IPS-18a (cell line): ENCODE measurements at regions not wholly inside any gene's neighbourhood (a gene's known extent, or its start where the extent isn't known, plus 50 kb on each side); places are given as distances from the start of the nearest gene placed in this dataset.
"Not testable (repeated sequence)": the region's sequence is repeated elsewhere in the genome, so short reads cannot be mapped to it uniquely, and the experiment has no call there.

ENCODE experiments used
- H3K27ac ChIP-seq: one replicate; pipeline ENCODE4 v1.5.1; 2013; ENCODE audit warnings: low read length
- H3K27me3 ChIP-seq: one replicate; pipeline ENCODE4 v1.6.1; 2013; ENCODE audit warnings: mild to moderate bottlenecking, low read length; ENCODE audit not compliant: control insufficient read depth, insufficient read depth
- H3K36me3 ChIP-seq: one replicate; pipeline ENCODE4 v1.6.1; 2013; ENCODE audit warnings: low read depth, low read length; ENCODE audit not compliant: control insufficient read depth
- H3K4me1 ChIP-seq: one replicate; pipeline ENCODE4 v1.6.1; 2013; ENCODE audit warnings: low read depth, low read length; ENCODE audit not compliant: control insufficient read depth
- H3K4me3 ChIP-seq: one replicate; pipeline ENCODE4 v1.5.1; 2013; ENCODE audit warnings: low read length
- H3K9ac ChIP-seq: one replicate; pipeline ENCODE4 v1.6.1; 2013; ENCODE audit warnings: mild to moderate bottlenecking, low read length, moderate library complexity
- H3K9me3 ChIP-seq: one replicate; pipeline ENCODE4 v1.6.1; 2013; ENCODE audit warnings: low read depth, low read length; ENCODE audit not compliant: control insufficient read depth

GRCh38 chr14:104305511-104306449 is 167.4 kb downstream of the KIF26A start:
- Histone ChIP-seq H3K4me1 (no peaks in the 10 kb centered on the region), H3K36me3 (no peaks in the 10 kb centered on the region), H3K4me3 (no peak overlapping the region), H3K27me3 (no peaks in the 10 kb centered on the region), H3K9ac (no peak overlapping the region), H3K27ac (no peak overlapping the region), H3K9me3 (no peaks in the 10 kb centered on the region)

DNA sequence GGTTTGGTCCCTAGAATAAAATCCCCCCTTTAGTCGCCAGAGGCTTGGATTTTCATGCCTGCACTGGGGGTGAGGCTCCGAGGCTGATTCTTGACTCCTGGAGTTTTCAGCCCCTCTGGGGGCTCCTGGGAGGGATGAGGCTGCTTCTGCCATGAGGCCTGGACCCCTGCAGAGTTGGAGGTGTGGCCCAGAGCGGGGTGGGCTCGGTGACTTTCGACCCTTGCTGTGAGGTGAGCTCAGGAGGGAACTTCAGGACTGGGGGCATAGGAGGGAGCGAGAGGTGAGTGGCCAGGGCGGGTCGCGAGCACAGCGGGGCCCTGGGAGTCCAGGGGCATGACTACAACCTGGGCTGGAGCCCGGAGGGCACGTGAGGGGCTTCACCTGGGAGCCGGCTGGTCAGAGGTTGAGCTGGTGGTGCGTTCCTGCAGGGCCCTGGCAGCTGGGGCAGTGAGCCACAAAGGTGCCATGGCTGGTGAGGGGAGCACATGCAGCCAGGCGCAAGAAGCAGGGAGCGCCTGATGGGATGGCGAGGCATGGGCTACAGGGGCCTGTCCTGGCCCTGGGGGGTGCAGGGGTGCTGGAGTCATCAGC is 168.2 kb downstream of the KIF26A start:
- Histone ChIP-seq H3K9ac (no peak overlapping the region), H3K27me3 (no peaks in the 10 kb centered on the region), H3K4me3 (no peak overlapping the region), H3K36me3 (no peaks in the 10 kb centered on the region), H3K4me1 (no peaks in the 10 kb centered on the region), H3K27ac (no peak overlapping the region), H3K9me3 (no peaks in the 10 kb centered on the region)

GRCh38 chr14:104307246-104307626 is 168.8 kb downstream of the KIF26A start:
- Histone ChIP-seq H3K27me3 (no peaks in the 10 kb centered on the region), H3K9me3 (no peaks in the 10 kb centered on the region), H3K4me3 (no peak overlapping the region), H3K36me3 (no peaks in the 10 kb centered on the region), H3K27ac (no peak overlapping the region), H3K4me1 (no peaks in the 10 kb centered on the region), H3K9ac (no peak overlapping the region)

- H3K9me3 ChIP-seq = no peaks in the 10 kb centered on the region
- no peak overlapping the region for H3K9ac ChIP-seq
- no peak overlapping the region for H3K27ac ChIP-seq
- no peaks in the 10 kb centered on the region for H3K4me1 ChIP-seq
- H3K36me3 ChIP-seq = no peaks in the 10 kb centered on the region
- no peak overlapping the region for H3K4me3 ChIP-seq
- no peaks in the 10 kb centered on the region for H3K27me3 ChIP-seq
Observed at GRCh38 chr14:104307627-104308401, 169.4 kb downstream of the KIF26A start.

- not testable (repeated sequence) for H3K27me3 ChIP-seq, H3K9me3 ChIP-seq, H3K9ac ChIP-seq, H3K27ac ChIP-seq, H3K4me3 ChIP-seq, H3K36me3 ChIP-seq, H3K4me1 ChIP-seq
Observed at GRCh38 chr14:104308534-104308933, 170.1 kb downstream of the KIF26A start.

- H3K27ac ChIP-seq = no peak overlapping the region
- H3K4me3 ChIP-seq = no peak overlapping the region
- H3K27me3 ChIP-seq = no peaks in the 10 kb centered on the region
- no peaks in the 10 kb centered on the region for H3K9me3 ChIP-seq
- no peak overlapping the region for H3K9ac ChIP-seq
- no peaks in the 10 kb centered on the region for H3K36me3 ChIP-seq
- no peaks in the 10 kb centered on the region for H3K4me1 ChIP-seq
Observed at GRCh38 chr14:104309657-104310369, 171.4 kb downstream of the KIF26A start.

DNA sequence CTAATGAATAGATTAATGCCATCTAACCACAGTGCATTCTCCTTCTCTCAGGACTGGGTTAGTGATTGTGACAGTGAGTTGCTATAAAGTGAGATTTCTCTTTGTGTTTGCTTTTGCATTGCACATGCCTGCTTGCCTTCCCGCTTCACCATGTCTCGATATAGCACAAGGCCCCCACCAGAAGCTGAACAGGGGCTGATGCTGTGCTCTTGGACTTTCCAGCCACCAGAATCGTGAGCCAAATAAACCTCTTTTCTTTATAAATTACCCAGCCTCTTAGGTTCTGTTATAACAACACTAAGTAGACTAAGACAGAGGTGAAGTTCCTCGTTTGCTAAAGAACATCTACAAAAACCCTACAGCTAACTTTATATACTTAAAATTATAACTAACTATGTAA is 173.0 kb downstream of the KIF26A start:
- Histone ChIP-seq H3K36me3 (no peaks in the 10 kb centered on the region), H3K4me1 (no peaks in the 10 kb centered on the region), H3K9ac (no peak overlapping the region), H3K4me3 (no peak overlapping the region), H3K27ac (no peak overlapping the region), H3K27me3 (no peaks in the 10 kb centered on the region), H3K9me3 (no peaks in the 10 kb centered on the region)

DNA sequence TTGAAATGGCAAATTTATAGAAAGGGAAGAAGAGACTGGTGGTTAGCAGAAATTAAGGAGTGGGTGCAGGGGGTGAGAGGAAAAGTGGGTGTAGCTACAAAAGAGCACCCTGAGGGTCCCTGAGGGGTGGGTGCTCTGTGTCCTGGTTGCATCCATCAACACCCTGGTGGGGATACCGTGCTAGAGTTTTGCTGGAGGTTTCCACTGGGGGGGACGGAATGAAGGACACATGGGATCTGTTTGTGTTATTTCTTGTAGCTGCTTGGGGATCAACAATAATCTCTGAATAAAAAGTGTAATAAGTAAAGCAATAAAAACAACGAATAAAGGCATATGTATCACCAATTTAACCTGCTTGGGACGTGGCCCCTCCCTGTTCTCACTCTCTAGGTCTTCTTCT is 175.3 kb downstream of the KIF26A start:
- no peaks in the 10 kb centered on the region for H3K36me3 ChIP-seq
- no peaks in the 10 kb centered on the region for H3K9me3 ChIP-seq
- H3K27me3 ChIP-seq = no peaks in the 10 kb centered on the region
- no peak overlapping the region for H3K27ac ChIP-seq
- H3K4me3 ChIP-seq = no peak overlapping the region
- H3K4me1 ChIP-seq = no peaks in the 10 kb centered on the region
- no peak overlapping the region for H3K9ac ChIP-seq

- H3K27me3 ChIP-seq = no peaks in the 10 kb centered on the region
- no peaks in the 10 kb centered on the region for H3K36me3 ChIP-seq
- no peaks in the 10 kb centered on the region for H3K9me3 ChIP-seq
- H3K27ac ChIP-seq = no peak overlapping the region
- no peak overlapping the region for H3K9ac ChIP-seq
- H3K4me1 ChIP-seq = no peaks in the 10 kb centered on the region
- H3K4me3 ChIP-seq = no peak overlapping the region
Observed at GRCh38 chr14:104314251-104314941, 176.0 kb downstream of the KIF26A start.

GRCh38 chr14:104315169-104315568 is 176.8 kb downstream of the KIF26A start:
- no peak overlapping the region for H3K9ac ChIP-seq
- no peaks in the 10 kb centered on the region for H3K27me3 ChIP-seq
- no peaks in the 10 kb centered on the region for H3K9me3 ChIP-seq
- no peak overlapping the region for H3K4me3 ChIP-seq
- H3K4me1 ChIP-seq = no peaks in the 10 kb centered on the region
- H3K27ac ChIP-seq = no peak overlapping the region
- no peaks in the 10 kb centered on the region for H3K36me3 ChIP-seq

DNA sequence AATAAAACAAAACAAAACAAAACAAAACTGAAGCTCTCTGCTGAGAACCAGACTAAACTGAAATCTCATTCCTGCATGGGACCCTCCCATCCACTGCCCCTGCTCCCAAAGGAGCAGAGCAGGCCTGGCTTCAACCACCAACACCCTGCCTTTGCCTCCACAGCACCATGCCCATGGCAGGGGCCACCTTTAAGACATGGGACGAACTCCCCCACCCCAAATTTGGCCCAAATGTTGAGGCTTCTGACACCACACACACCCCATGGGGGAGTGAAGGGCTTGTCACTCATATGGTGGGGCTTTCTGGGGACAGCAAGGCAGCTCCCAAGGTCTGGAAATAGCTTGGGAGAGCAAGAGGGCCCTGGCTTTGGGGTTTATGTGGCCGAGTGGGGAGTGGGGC is 177.2 kb downstream of the KIF26A start:
- Histone ChIP-seq H3K36me3 (no peaks in the 10 kb centered on the region), H3K4me3 (no peak overlapping the region), H3K27ac (no peak overlapping the region), H3K9me3 (no peaks in the 10 kb centered on the region), H3K27me3 (no peaks in the 10 kb centered on the region), H3K4me1 (no peaks in the 10 kb centered on the region), H3K9ac (no peak overlapping the region)
